ENCODE measurements at regions not wholly inside any gene's neighbourhood (a gene's known extent, or its start where the extent isn't known, plus 50 kb on each side); places are given as distances from the start of the nearest gene placed in this dataset.

DNA sequence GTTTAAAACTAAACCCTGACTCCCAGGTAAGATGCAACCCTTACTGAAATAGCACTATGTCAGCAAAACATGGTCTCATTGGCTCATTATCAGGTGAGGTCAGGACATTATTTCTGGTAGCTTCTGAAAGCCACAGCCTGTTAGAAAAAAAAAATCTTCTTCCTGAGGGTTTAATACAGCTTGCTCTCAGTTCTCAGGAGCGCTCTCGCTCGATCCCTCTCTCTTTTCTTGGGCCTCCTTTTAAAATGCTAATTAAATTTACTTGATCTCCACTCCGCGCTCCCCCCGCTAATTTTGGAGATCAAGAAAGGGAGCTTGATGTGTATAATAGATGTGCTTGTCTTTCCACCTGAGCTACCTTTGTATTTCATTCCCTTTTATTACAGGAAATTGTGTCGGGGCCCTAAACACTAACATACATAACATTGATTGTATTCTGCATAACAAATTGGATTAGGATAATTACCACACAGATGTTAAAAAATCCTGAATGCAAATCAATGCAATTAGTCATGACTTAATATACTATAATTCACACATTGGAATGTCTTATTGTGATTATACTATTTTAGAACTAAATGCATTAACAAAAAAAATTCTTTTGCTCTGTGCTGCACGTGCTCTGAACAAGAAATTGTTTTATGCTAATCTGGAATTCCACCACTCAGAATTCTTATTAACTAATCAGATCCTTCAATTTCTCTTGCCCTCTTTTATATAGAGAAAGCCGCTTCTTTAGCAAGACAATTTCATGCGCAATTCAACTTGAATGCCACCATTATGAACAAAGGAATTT lies 101.6 kb upstream of the TEX13D start:
- Mint-ChIP-seq H3K36me3 (ENCODE audit: low read depth) (no peaks in the 10 kb centered on the region), H3K27ac (no peak overlapping the region), H3K4me3 (no peak overlapping the region), H3K27me3 (ENCODE audit: low read depth) (peaks cover 19% of the 10 kb centered on the region), H3K9me3 (no peaks in the 10 kb centered on the region), H3K4me1 (no peaks in the 10 kb centered on the region)
- TF ChIP-seq, protein P1, sequence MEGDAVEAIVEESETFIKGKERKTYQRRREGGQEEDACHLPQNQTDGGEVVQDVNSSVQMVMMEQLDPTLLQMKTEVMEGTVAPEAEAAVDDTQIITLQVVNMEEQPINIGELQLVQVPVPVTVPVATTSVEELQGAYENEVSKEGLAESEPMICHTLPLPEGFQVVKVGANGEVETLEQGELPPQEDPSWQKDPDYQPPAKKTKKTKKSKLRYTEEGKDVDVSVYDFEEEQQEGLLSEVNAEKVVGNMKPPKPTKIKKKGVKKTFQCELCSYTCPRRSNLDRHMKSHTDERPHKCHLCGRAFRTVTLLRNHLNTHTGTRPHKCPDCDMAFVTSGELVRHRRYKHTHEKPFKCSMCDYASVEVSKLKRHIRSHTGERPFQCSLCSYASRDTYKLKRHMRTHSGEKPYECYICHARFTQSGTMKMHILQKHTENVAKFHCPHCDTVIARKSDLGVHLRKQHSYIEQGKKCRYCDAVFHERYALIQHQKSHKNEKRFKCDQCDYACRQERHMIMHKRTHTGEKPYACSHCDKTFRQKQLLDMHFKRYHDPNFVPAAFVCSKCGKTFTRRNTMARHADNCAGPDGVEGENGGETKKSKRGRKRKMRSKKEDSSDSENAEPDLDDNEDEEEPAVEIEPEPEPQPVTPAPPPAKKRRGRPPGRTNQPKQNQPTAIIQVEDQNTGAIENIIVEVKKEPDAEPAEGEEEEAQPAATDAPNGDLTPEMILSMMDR (IDR thresholded peaks at IDR 0.05; ENCODE audit: unreplicated experiment in 3 of 3) = no peak

- Mint-ChIP-seq H3K27ac (no peak overlapping the region), H3K4me1 (no peaks in the 10 kb centered on the region), H3K36me3 (ENCODE audit: low read depth) (no peaks in the 10 kb centered on the region), H3K9me3 (no peaks in the 10 kb centered on the region), H3K4me3 (no peak overlapping the region), H3K27me3 (ENCODE audit: low read depth) (peaks cover 18% of the 10 kb centered on the region)
- TF ChIP-seq, protein P1 (IDR thresholded peaks at IDR 0.05; ENCODE audit: unreplicated experiment in 3 of 3) = no peak
These were observed 101.1 kb upstream of the TEX13D start for GRCh38 chrX:124231451-124231759.

DNA sequence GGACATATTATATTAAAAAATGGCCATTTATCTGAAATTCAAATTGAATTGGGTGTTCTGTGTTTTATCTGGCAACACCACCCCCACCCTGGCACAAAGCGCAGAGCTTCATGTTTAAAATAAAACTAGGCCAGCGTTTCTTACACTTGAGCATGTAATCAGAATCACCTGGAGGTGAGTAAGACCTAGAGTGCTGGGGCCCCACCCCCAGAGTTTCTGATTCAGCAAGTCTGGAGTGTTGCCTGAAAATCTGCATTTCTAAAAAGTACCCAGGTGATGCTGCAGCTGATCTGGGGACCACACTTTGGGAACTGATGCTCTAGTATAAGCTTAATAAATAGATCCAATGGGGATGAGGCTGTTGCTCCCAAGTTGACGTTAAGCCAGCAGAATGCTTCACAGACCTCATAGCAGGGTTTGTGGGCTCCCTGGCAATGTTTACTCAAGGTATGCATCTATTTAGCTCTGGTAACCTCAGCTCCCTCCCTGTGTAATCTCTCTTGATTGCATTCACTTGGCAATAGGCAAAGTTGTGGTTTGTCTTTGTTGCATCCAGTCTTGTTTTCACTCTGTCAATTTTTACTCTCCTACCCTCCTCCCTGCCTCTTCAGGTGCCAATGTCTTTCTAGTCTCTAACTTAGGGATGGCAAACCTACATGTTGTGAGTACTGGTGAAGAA lies 99.8 kb upstream of the TEX13D start:
- H3K9me3 Mint-ChIP-seq = no peaks in the 10 kb centered on the region
- H3K27me3 Mint-ChIP-seq (ENCODE audit: low read depth) = peaks cover 16% of the 10 kb centered on the region
- H3K4me1 Mint-ChIP-seq = no peaks in the 10 kb centered on the region
- TF ChIP-seq, protein P1 (IDR thresholded peaks at IDR 0.05; ENCODE audit: unreplicated experiment in 3 of 3) = no peak
- H3K36me3 Mint-ChIP-seq (ENCODE audit: low read depth) = no peaks in the 10 kb centered on the region
- H3K4me3 Mint-ChIP-seq = no peak overlapping the region
- no peak overlapping the region for H3K27ac Mint-ChIP-seq

DNA sequence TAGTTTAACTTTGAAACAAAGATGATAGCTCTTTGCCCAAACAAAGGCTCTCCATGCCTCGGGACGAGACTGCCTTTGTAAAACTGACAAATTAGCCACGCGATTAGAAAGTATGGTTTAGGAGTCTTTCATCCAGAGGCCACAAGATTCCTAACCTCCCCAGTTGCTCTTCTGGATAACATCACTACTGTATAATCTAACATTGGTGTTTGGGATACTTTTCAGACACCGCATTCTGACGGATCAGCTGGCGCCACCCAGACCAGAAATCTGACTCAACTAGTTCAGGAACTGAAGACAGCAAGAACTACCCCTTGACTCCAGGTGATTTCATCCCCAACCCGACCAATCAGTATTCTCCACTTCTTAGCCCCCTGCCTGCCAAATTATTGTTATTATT lies 98.1 kb upstream of the TEX13D start:
- peaks cover 22% of the 10 kb centered on the region for H3K27me3 Mint-ChIP-seq (ENCODE audit: low read depth)
- no peaks in the 10 kb centered on the region for H3K9me3 Mint-ChIP-seq
- no peaks in the 10 kb centered on the region for H3K4me1 Mint-ChIP-seq
- H3K36me3 Mint-ChIP-seq (ENCODE audit: low read depth) = no peaks in the 10 kb centered on the region
- H3K27ac Mint-ChIP-seq = no peak overlapping the region
- TF ChIP-seq, protein P1 (IDR thresholded peaks at IDR 0.05; ENCODE audit: unreplicated experiment in 3 of 3) = no peak
- no peak overlapping the region for H3K4me3 Mint-ChIP-seq

GRCh38 chrX:124238268-124238667 lies 94.2 kb upstream of the TEX13D start:
- TF ChIP-seq, protein P1 (IDR thresholded peaks at IDR 0.05; ENCODE audit: unreplicated experiment in 3 of 3) = no peak
- peaks cover 9% of the 10 kb centered on the region for H3K27me3 Mint-ChIP-seq (ENCODE audit: low read depth)
- no peaks in the 10 kb centered on the region for H3K36me3 Mint-ChIP-seq (ENCODE audit: low read depth)
- H3K4me3 Mint-ChIP-seq = no peak overlapping the region
- H3K4me1 Mint-ChIP-seq = no peaks in the 10 kb centered on the region
- H3K9me3 Mint-ChIP-seq = no peaks in the 10 kb centered on the region
- no peak overlapping the region for H3K27ac Mint-ChIP-seq

DNA sequence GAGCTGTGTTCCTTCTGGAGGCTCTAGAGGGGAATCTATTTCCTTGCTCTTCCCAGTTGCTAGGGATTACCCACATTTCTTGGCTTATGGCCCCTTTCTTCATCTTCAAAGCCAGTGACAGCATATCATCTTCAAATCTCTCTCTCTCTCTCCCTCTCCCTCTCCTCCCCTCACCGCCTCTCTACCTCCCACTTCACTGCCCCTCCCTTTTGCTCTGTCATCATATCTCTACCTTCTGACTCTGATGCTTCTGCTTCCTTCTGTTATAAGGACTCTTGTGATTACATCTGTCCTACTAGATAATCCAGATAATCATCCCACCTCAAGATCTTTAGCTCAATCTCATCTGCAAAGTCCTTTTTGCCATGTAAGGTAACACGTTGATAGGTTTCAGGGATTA lies 93.1 kb upstream of the TEX13D start:
- H3K4me1 Mint-ChIP-seq = no peaks in the 10 kb centered on the region
- peaks cover 13% of the 10 kb centered on the region for H3K27me3 Mint-ChIP-seq (ENCODE audit: low read depth)
- H3K9me3 Mint-ChIP-seq = no peaks in the 10 kb centered on the region
- H3K36me3 Mint-ChIP-seq (ENCODE audit: low read depth) = no peaks in the 10 kb centered on the region
- no peak overlapping the region for H3K27ac Mint-ChIP-seq
- TF ChIP-seq, protein P1 (IDR thresholded peaks at IDR 0.05; ENCODE audit: unreplicated experiment in 3 of 3) = no peak
- no peak overlapping the region for H3K4me3 Mint-ChIP-seq
